SK-N-SH (cell line): ENCODE measurements at regions not wholly inside any gene's neighbourhood (a gene's known extent, or its start where the extent isn't known, plus 50 kb on each side); places are given as distances from the start of the nearest gene placed in this dataset.

Experiments
- CTCF ChIA-PET: fragments of 300-600, 350-600 bp; formaldehyde crosslinking; extraction: SDS; loops from one replicate; lab custom pipeline; 2021; lab: Yijun Ruan, JAX
- POLR2A ChIA-PET: fragments of 350-600 bp; sonication (Branson Sonifier 250); formaldehyde crosslinking; extraction: SDS; loops from one replicate; lab custom pipeline; 2020; ENCODE audit warnings: antibody characterized with exemption, inconsistent platforms; lab: Yijun Ruan, JAX
- DNase-seq: peaks from one replicate; pipeline ENCODE4 v3.0.0; 2012
- H2AFZ ChIP-seq: fragments of 200-600 bp; sonication (generic); 2 replicates; pipeline ENCODE4 v1.8.1; 2016; ENCODE audit warnings: antibody characterized with exemption, mild to moderate bottlenecking, low read depth
- H3F3A ChIP-seq: fragments of 200-600 bp; sonication (generic); replicated peaks from 2 replicates; pipeline ENCODE3; 2016; ENCODE audit warnings: antibody characterized with exemption, mild to moderate bottlenecking; ENCODE audit not compliant: insufficient read depth
- H3K27ac ChIP-seq, 2 experiments: fragments of 200-500 bp in 1 of 2; fragments of 200-600 bp in 1 of 2; sonication (Bioruptor generic) in 1 of 2; sonication (generic), shearing (Covaris generic) in 1 of 2; 2 replicates each; pipeline versions ENCODE4 v1.5.1 to v1.6.1; 2014 to 2016; ENCODE audit warnings: low read depth in 2 of 2, inconsistent platforms in 1 of 2, low read length in 1 of 2, mild to moderate bottlenecking in 1 of 2, mixed read lengths in 1 of 2
- H3K27me3 ChIP-seq: fragments of 200-600 bp; sonication (generic), shearing (Covaris generic); 2 replicates; pipeline ENCODE4 v1.6.1; 2016; ENCODE audit warnings: mixed run types; ENCODE audit not compliant: insufficient read depth
- H3K36me3 ChIP-seq, 2 experiments: fragments of 200-500 bp in 1 of 2; fragments of 200-600 bp in 1 of 2; sonication (Bioruptor generic) in 1 of 2; sonication (generic) in 1 of 2; replicated peaks in 1 of 2; 2 replicates each; pipeline versions ENCODE3 to v1.5.1; 2014 to 2016; ENCODE audit warnings: low read length in 1 of 2, mild to moderate bottlenecking in 1 of 2; ENCODE audit not compliant: insufficient read depth in 2 of 2, control insufficient read depth in 1 of 2
- H3K4me1 ChIP-seq, 2 experiments: fragments of 200-500 bp in 1 of 2; fragments of 200-600 bp in 1 of 2; sonication (Bioruptor generic) in 1 of 2; sonication (generic), shearing (Covaris generic) in 1 of 2; 2 replicates each; pipeline versions ENCODE4 v1.5.1 to v1.6.1; 2014 to 2016; ENCODE audit warnings: low read depth in 1 of 2, low read length in 1 of 2, mixed run types in 1 of 2; ENCODE audit not compliant: insufficient read depth in 2 of 2, control insufficient read depth in 1 of 2
- H3K4me2 ChIP-seq: fragments of 200-600 bp; sonication (generic), shearing (Covaris generic); 2 replicates; pipeline ENCODE4 v1.6.1; 2017; ENCODE audit warnings: mixed run types
- H3K4me3 ChIP-seq, 2 experiments: fragments of 200-500 bp in 1 of 2; fragments of 200-600 bp in 1 of 2; sonication (Bioruptor generic) in 1 of 2; sonication (generic), shearing (Covaris generic) in 1 of 2; 2 replicates each; pipeline versions ENCODE4 v1.5.1 to v1.8.1; 2014 to 2016; ENCODE audit warnings: low read depth in 2 of 2, inconsistent platforms in 1 of 2, low read length in 1 of 2, mild to moderate bottlenecking in 1 of 2, mixed read lengths in 1 of 2, moderate library complexity in 1 of 2
- H3K79me2 ChIP-seq: fragments of 200-600 bp; sonication (generic); 2 replicates; pipeline ENCODE4 v1.8.1; 2017; ENCODE audit warnings: mild to moderate bottlenecking; ENCODE audit not compliant: insufficient read depth
- H3K9ac ChIP-seq: fragments of 200-600 bp; sonication (generic); 2 replicates; pipeline ENCODE4 v1.6.1; 2017; ENCODE audit warnings: mixed run types
- H3K9me2 ChIP-seq: fragments of 200-600 bp; sonication (generic); 2 replicates; pipeline ENCODE4 v1.6.1; 2017; ENCODE audit warnings: mixed run types
- H3K9me3 ChIP-seq: fragments of 200-600 bp; sonication (generic); 2 replicates; pipeline ENCODE4 v1.6.1; 2017; ENCODE audit warnings: mixed run types, mild to moderate bottlenecking, moderate library complexity
- H4K20me1 ChIP-seq: fragments of 200-600 bp; sonication (generic); 2 replicates; pipeline ENCODE4 v1.6.1; 2017; ENCODE audit warnings: mild to moderate bottlenecking, mixed run types; ENCODE audit not compliant: insufficient read depth
- CTCF ChIP-seq: fragments of 200-600 bp; sonication (generic); IDR thresholded peaks from 2 replicates; pipeline ENCODE4 v1.6.1; 2017; ENCODE audit warnings: antibody characterized with exemption, mild to moderate bottlenecking, moderate library complexity
- EP300 ChIP-seq, 2 experiments: IDR thresholded peaks; 2 replicates each; pipeline versions ENCODE4 v1.4.0 to v1.6.1; 2012; ENCODE audit warnings: borderline replicate concordance in 1 of 2, low read depth in 1 of 2, low read length in 1 of 2
- EZH2phosphoT487 ChIP-seq: fragments of 200-600 bp; sonication (generic); IDR thresholded peaks from 2 replicates; pipeline ENCODE4 v1.6.1; 2017; ENCODE audit warnings: low read depth, mixed run types, mild to moderate bottlenecking, antibody characterized with exemption, moderate library complexity, borderline replicate concordance
- FOSL2 ChIP-seq: IDR thresholded peaks from 2 replicates; pipeline ENCODE4 v1.4.0; 2012; ENCODE audit warnings: low read depth, mild to moderate bottlenecking, moderate library complexity, borderline replicate concordance
- FOXJ3 ChIP-seq: sonication (generic); formaldehyde crosslinking; IDR thresholded peaks from 2 replicates; pipeline ENCODE4 v1.5.1; 2020; ENCODE audit warnings: mild to moderate bottlenecking, missing genetic modification reagents
- FOXM1 ChIP-seq: IDR thresholded peaks from 2 replicates; pipeline ENCODE4 v1.4.0; 2012; ENCODE audit warnings: low read depth, mild to moderate bottlenecking
- GATA2 ChIP-seq: sonication (generic); formaldehyde crosslinking; IDR thresholded peaks from 2 replicates; pipeline ENCODE4 v1.5.0; 2020; ENCODE audit warnings: mild to moderate bottlenecking, missing genetic modification reagents
- IRF3 ChIP-seq: fragments of 150-350 bp; IDR thresholded peaks from 2 replicates; pipeline ENCODE4 v1.6.1; 2016; ENCODE audit warnings: mild to moderate bottlenecking, low read depth, low read length
- JUND ChIP-seq: IDR thresholded peaks from 2 replicates; pipeline ENCODE4 v1.4.0; 2012
- MAX ChIP-seq: IDR thresholded peaks from 2 replicates; pipeline ENCODE4 v1.4.0; 2012; ENCODE audit warnings: low read depth
- MEF2A ChIP-seq: IDR thresholded peaks from 2 replicates; pipeline ENCODE4 v1.4.0; 2012; ENCODE audit warnings: low read depth, borderline replicate concordance
- RCOR1 ChIP-seq: fragments of 150-350 bp; IDR thresholded peaks from 2 replicates; pipeline ENCODE4 v1.6.1; 2017; ENCODE audit warnings: antibody characterized with exemption, low read length
- REST ChIP-seq: IDR thresholded peaks from 2 replicates; pipeline ENCODE4 v1.6.1; 2012; ENCODE audit warnings: mild to moderate bottlenecking, low read depth, low read length, moderate library complexity
- RXRA ChIP-seq: IDR thresholded peaks from 2 replicates; pipeline ENCODE4 v1.4.0; 2012; ENCODE audit warnings: low read depth, mild to moderate bottlenecking, borderline replicate concordance
- SIN3A ChIP-seq: IDR thresholded peaks from 2 replicates; pipeline ENCODE4 v1.6.1; 2012; ENCODE audit warnings: low read depth, mild to moderate bottlenecking, low read length, moderate library complexity, borderline replicate concordance
- TCF12 ChIP-seq: IDR thresholded peaks from 2 replicates; pipeline ENCODE4 v1.4.0; 2012
- USF2 ChIP-seq: fragments of 150-350 bp; IDR thresholded peaks from 2 replicates; pipeline ENCODE4 v1.6.1; 2017; ENCODE audit warnings: antibody characterized with exemption, low read length, low read depth, borderline replicate concordance
- YY1 ChIP-seq: IDR thresholded peaks from 2 replicates; pipeline ENCODE4 v1.4.0; 2012; ENCODE audit warnings: low read depth, mild to moderate bottlenecking
- ZBTB33 ChIP-seq: IDR thresholded peaks from 2 replicates; pipeline ENCODE4 v1.4.0; 2012; ENCODE audit warnings: low read depth, borderline replicate concordance
- WGBS: methylation state at CpG from one replicate; pipeline ENCODE4 v1.1.6; 2017; ENCODE audit warnings: low lambda C conversion rate; 5-methylcytosine and 5-hydroxymethylcytosine counted together

GRCh38 chrX:28246675-28247074 is 265.4 kb upstream of the DCAF8L1 start:
- no peak overlapping the region for H3K27ac ChIP-seq
- no peaks in the 10 kb centered on the region for H3K9me3 ChIP-seq
- H3K36me3 ChIP-seq, result no peaks in the 10 kb centered on the region
- WGBS, result 20% methylated on average over 7 of the region's 7 CpGs
- CTCF ChIA-PET, result no interaction called here
- no peak overlapping the region for H2AFZ ChIP-seq
- no peaks in the 10 kb centered on the region for H4K20me1 ChIP-seq
- H3F3A ChIP-seq, result no peaks in the 10 kb centered on the region
- no peak for TF ChIP-seq RXRA
- TF ChIP-seq USF2, result no peak
- TF ChIP-seq IRF3, result no peak
- H3K4me2 ChIP-seq, result no peak overlapping the region
- no peak for DNase-seq
- H3K9ac ChIP-seq, result no peak overlapping the region
- no peaks in the 10 kb centered on the region for H3K9me2 ChIP-seq
- H3K79me2 ChIP-seq, result no peaks in the 10 kb centered on the region
- H3K4me3 ChIP-seq, result no peak overlapping the region
- POLR2A ChIA-PET, result no interaction called here
- no peaks in the 10 kb centered on the region for H3K27me3 ChIP-seq
- no peaks in the 10 kb centered on the region for H3K4me1 ChIP-seq

- no peak overlapping the region for H3K27ac ChIP-seq
- no peak overlapping the region for H2AFZ ChIP-seq
- TF ChIP-seq YY1, result no peak
- no peak for TF ChIP-seq TCF12
- TF ChIP-seq RCOR1, result no peak
- TF ChIP-seq MEF2A, result no peak
- no peak for TF ChIP-seq FOXM1
- TF ChIP-seq GATA2 (CRISPR knock-in tag), result no peak
- TF ChIP-seq SIN3A, result no peak
- TF ChIP-seq EP300 (IDR thresholded peaks at IDR 0.05; ENCODE audit: borderline replicate concordance in 1 of 2, low read depth in 1 of 2, low read length in 1 of 2), result no peak
- TF ChIP-seq FOXJ3, result no peak
- TF ChIP-seq ZBTB33, result no peak
- TF ChIP-seq REST, result no peak
- TF ChIP-seq FOSL2, result no peak
- TF ChIP-seq MAX, result no peak
- no peak for TF ChIP-seq CTCF
- TF ChIP-seq JUND, result no peak
- no peak for TF ChIP-seq EZH2phosphoT487
- no peaks in the 10 kb centered on the region for H3K9me2 ChIP-seq
- no peaks in the 10 kb centered on the region for H3K4me1 ChIP-seq
- CTCF ChIA-PET, result no interaction called here
- no peaks in the 10 kb centered on the region for H3K27me3 ChIP-seq
- H3K36me3 ChIP-seq, result no peaks in the 10 kb centered on the region
- H3K4me3 ChIP-seq, result no peak overlapping the region
- H3F3A ChIP-seq, result no peaks in the 10 kb centered on the region
- H3K9me3 ChIP-seq, result no peaks in the 10 kb centered on the region
- H4K20me1 ChIP-seq, result no peaks in the 10 kb centered on the region
- POLR2A ChIA-PET, result no interaction called here
- DNase-seq, result no peak
- H3K4me2 ChIP-seq, result no peak overlapping the region
- H3K79me2 ChIP-seq, result no peaks in the 10 kb centered on the region
- H3K9ac ChIP-seq, result no peak overlapping the region
Observed at GRCh38 chrX:28229217-28229616, 248.0 kb upstream of the DCAF8L1 start.
